ENCODE measurements at regions not wholly inside any gene's neighbourhood (a gene's known extent, or its start where the extent isn't known, plus 50 kb on each side); places are given as distances from the start of the nearest gene placed in this dataset.

DNA sequence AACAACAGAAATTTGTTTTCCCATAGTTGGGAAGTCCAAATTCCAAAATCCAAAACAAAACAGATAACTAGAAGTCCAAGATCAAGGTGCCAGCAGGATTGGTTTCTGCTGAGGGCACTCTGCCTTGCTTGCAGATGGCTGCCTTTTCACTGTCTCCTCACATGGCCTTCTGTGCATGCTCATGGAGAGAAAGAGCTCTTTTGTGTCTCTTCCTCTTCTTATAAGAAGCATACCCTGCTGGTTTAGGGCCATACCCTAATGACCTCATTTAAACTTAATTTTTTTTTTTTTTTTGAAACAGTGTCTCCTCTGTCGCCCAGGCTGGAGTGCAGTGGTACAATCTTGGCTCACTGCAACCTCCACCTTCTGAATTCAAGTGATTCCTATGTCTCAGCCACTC is 1974.1 kb upstream of the PCDH20 start:
- ATAC-seq (ENCODE audit: low FRiP score) (no peak), DNase-seq (ENCODE audit: low spot score) (no peak)
- no peak for TF ChIP-seq CTCF (IDR thresholded peaks at IDR 0.05)

DNA sequence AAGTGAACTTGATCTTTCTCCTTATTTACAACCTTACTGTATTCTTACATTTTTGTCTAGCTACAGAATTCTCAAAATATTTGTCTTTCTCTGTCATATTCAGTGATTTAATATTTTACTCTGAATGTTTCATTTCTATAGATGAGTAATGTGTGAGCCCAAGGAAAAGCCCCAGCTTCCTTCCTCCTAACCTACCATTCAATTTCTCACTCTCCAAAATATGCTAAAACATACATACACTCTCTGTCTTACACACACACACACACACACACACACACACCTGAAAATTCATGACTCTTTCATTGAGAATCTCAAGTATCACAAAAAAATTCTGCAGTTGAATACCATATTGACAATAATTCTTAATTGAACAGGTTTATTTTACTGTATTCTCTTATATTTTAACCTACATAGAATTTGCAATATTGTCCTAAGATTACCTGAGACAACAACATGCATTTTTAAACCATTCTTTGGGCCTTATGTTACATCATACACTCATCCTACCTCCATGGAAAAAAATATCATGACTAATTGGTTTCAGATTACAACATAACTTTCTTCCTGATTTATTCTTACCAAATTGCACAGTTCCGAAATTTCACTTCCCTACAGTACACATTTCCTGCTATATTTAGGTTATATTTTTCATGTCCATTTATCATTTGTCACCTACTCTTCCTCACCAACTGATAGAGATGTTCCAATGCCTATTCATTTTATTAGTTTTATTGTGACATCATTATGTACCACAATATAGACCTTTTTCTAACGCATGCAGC is 1965.6 kb upstream of the PCDH20 start:
- TF ChIP-seq CTCF (IDR thresholded peaks at IDR 0.05) = no peak
- ATAC-seq (ENCODE audit: low FRiP score) (no peak), DNase-seq (ENCODE audit: low spot score) (no peak)

- ATAC-seq (ENCODE audit: low FRiP score) (no peak), DNase-seq (ENCODE audit: low spot score) (no peak)
- TF ChIP-seq CTCF (IDR thresholded peaks at IDR 0.05) = no peak
Measured at GRCh38 chr13:63377986-63378385, 1962.3 kb upstream of the PCDH20 start.

DNA sequence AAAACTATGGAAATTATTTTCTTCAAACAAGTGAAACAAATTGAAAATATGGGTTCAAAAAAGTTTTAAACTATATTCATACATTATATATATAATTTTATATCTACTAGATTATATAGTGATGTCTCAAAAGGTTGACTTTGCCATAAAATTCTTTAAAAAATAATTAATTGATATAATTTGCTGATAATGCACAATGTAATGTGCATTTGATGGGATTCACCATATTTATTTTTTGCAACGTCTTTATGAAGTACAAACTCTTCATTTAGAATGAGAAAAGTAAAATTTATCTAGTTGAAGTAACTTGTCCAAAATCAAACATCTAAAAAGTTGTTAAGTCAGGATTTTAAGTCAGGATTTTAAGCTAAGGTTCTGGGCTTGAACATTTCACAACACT is 1954.5 kb upstream of the PCDH20 start:
- TF ChIP-seq CTCF (IDR thresholded peaks at IDR 0.05) = no peak
- ATAC-seq (ENCODE audit: low FRiP score) = no peak
- no peak for DNase-seq (ENCODE audit: low spot score)

GRCh38 chr13:63367522-63368198 is 1952.0 kb upstream of the PCDH20 start:
- ATAC-seq (ENCODE audit: low FRiP score) (no peak), DNase-seq (ENCODE audit: low spot score) (no peak)
- no peak for TF ChIP-seq CTCF (IDR thresholded peaks at IDR 0.05)

DNA sequence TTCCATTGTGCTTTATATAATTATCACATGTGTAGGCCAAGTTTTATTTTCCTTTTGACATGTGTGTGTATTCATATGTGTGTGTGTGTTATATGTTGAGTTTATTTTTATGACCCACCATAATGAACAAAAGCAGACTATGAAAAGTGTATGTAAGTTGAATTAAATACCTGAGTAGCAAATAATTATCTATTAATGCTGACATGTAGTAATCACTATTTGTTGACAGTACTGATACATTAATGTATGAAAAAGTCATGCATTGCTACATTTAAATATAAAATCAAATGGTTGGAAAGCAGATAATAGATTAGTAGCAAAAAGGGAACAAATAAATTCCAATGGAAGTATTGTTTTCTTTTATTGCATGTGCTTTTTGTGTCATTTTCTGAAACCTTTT is 1948.5 kb upstream of the PCDH20 start:
- no peak for ATAC-seq (ENCODE audit: low FRiP score)

More for the DNA sequence above, 1948.5 kb upstream of the PCDH20 start:
- DNase-seq (ENCODE audit: low spot score) = no peak
- TF ChIP-seq CTCF (IDR thresholded peaks at IDR 0.05) = no peak

Data from omental fat pad (tissue), 3 donors.